ENCODE measurements at regions not wholly inside any gene's neighbourhood (a gene's known extent, or its start where the extent isn't known, plus 50 kb on each side); places are given as distances from the start of the nearest gene placed in this dataset.

- no peaks in the 10 kb centered on the region for H3K9me3 Mint-ChIP-seq
- ATAC-seq (replicated peaks; ENCODE audit: extremely low read depth, poor library complexity, severe bottlenecking) (no peak), DNase-seq (ENCODE audit: low spot score in 2 of 2) (no peak)
- H3K36me3 Mint-ChIP-seq (ENCODE audit: insufficient read depth): peaks cover 2% of the 10 kb centered on the region
- peaks cover 10% of the 10 kb centered on the region for H3K27me3 Mint-ChIP-seq
- no peak overlapping the region for H3K27ac Mint-ChIP-seq (ENCODE audit: low read depth)
- peaks cover 4% of the 10 kb centered on the region for H3K4me1 Mint-ChIP-seq
- H3K4me3 Mint-ChIP-seq: no peak overlapping the region
Measured at GRCh38 chr6:168968801-168969200, 284.8 kb downstream of the THBS2 start.

GRCh38 chr6:168968228-168968627, 285.4 kb downstream of the THBS2 start:
- no peak overlapping the region for H3K4me3 Mint-ChIP-seq
- peaks cover 4% of the 10 kb centered on the region for H3K4me1 Mint-ChIP-seq
- H3K36me3 Mint-ChIP-seq (ENCODE audit: insufficient read depth): peaks cover 2% of the 10 kb centered on the region
- ATAC-seq (replicated peaks; ENCODE audit: extremely low read depth, poor library complexity, severe bottlenecking): peak; percentile 96
- DNase-seq (ENCODE audit: low spot score in 2 of 2): peak in 1 of 2 donors; percentile 60
- no peaks in the 10 kb centered on the region for H3K9me3 Mint-ChIP-seq
- peaks cover 16% of the 10 kb centered on the region for H3K27me3 Mint-ChIP-seq
- H3K27ac Mint-ChIP-seq (ENCODE audit: low read depth): peak overlapping the region; percentile 79

- peaks cover 2% of the 10 kb centered on the region for H3K36me3 Mint-ChIP-seq (ENCODE audit: insufficient read depth)
- peaks cover 24% of the 10 kb centered on the region for H3K27me3 Mint-ChIP-seq
- DNase-seq (ENCODE audit: low spot score in 2 of 2) (no peak), ATAC-seq (replicated peaks; ENCODE audit: extremely low read depth, poor library complexity, severe bottlenecking) (no peak)
- peak overlapping the region; percentile 79 for H3K27ac Mint-ChIP-seq (ENCODE audit: low read depth)
- no peaks in the 10 kb centered on the region for H3K9me3 Mint-ChIP-seq
- peaks cover 4% of the 10 kb centered on the region for H3K4me1 Mint-ChIP-seq
- H3K4me3 Mint-ChIP-seq: no peak overlapping the region
Measured at GRCh38 chr6:168967281-168967925, 286.2 kb downstream of the THBS2 start.

GRCh38 chr6:168964138-168964835, 289.4 kb downstream of the THBS2 start:
- DNase-seq (ENCODE audit: low spot score in 2 of 2) (no peak), ATAC-seq (replicated peaks; ENCODE audit: extremely low read depth, poor library complexity, severe bottlenecking) (no peak)
- H3K36me3 Mint-ChIP-seq (ENCODE audit: insufficient read depth): peaks cover 2% of the 10 kb centered on the region
- H3K4me3 Mint-ChIP-seq: no peak overlapping the region
- no peaks in the 10 kb centered on the region for H3K9me3 Mint-ChIP-seq
- peaks cover 43% of the 10 kb centered on the region for H3K27me3 Mint-ChIP-seq
- H3K27ac Mint-ChIP-seq (ENCODE audit: low read depth): no peak overlapping the region
- H3K4me1 Mint-ChIP-seq: peaks cover 4% of the 10 kb centered on the region

- no peaks in the 10 kb centered on the region for H3K9me3 Mint-ChIP-seq
- H3K4me3 Mint-ChIP-seq: no peak overlapping the region
- H3K4me1 Mint-ChIP-seq: peaks cover 4% of the 10 kb centered on the region
- H3K36me3 Mint-ChIP-seq (ENCODE audit: insufficient read depth): no peaks in the 10 kb centered on the region
- no peak overlapping the region for H3K27ac Mint-ChIP-seq (ENCODE audit: low read depth)
- ATAC-seq (replicated peaks; ENCODE audit: extremely low read depth, poor library complexity, severe bottlenecking) (no peak), DNase-seq (ENCODE audit: low spot score in 2 of 2) (no peak)
- peaks cover 43% of the 10 kb centered on the region for H3K27me3 Mint-ChIP-seq
Measured at GRCh38 chr6:168962886-168963285, 290.8 kb downstream of the THBS2 start.

- no peak overlapping the region for H3K4me3 Mint-ChIP-seq
- peaks cover 5% of the 10 kb centered on the region for H3K4me1 Mint-ChIP-seq
- no peak for DNase-seq (ENCODE audit: low spot score in 2 of 2)
- H3K9me3 Mint-ChIP-seq: no peaks in the 10 kb centered on the region
- H3K27me3 Mint-ChIP-seq: peaks cover 46% of the 10 kb centered on the region
- no peaks in the 10 kb centered on the region for H3K36me3 Mint-ChIP-seq (ENCODE audit: insufficient read depth)
- H3K27ac Mint-ChIP-seq (ENCODE audit: low read depth): no peak overlapping the region
- no peak for ATAC-seq (replicated peaks; ENCODE audit: extremely low read depth, poor library complexity, severe bottlenecking)
Measured at GRCh38 chr6:168961264-168961656, 292.4 kb downstream of the THBS2 start.

GRCh38 chr6:168960551-168961263, 292.9 kb downstream of the THBS2 start:
- H3K27me3 Mint-ChIP-seq: peaks cover 49% of the 10 kb centered on the region
- H3K4me1 Mint-ChIP-seq: peaks cover 5% of the 10 kb centered on the region
- ATAC-seq (replicated peaks; ENCODE audit: extremely low read depth, poor library complexity, severe bottlenecking): no peak
- no peaks in the 10 kb centered on the region for H3K9me3 Mint-ChIP-seq
- DNase-seq (ENCODE audit: low spot score in 2 of 2): no peak
- no peaks in the 10 kb centered on the region for H3K36me3 Mint-ChIP-seq (ENCODE audit: insufficient read depth)
- no peak overlapping the region for H3K4me3 Mint-ChIP-seq
- no peak overlapping the region for H3K27ac Mint-ChIP-seq (ENCODE audit: low read depth)

- ATAC-seq (replicated peaks; ENCODE audit: extremely low read depth, poor library complexity, severe bottlenecking) (no peak), DNase-seq (ENCODE audit: low spot score in 2 of 2) (no peak)
- Mint-ChIP-seq H3K27ac (ENCODE audit: low read depth) (no peak overlapping the region), H3K36me3 (ENCODE audit: insufficient read depth) (no peaks in the 10 kb centered on the region), H3K9me3 (no peaks in the 10 kb centered on the region), H3K4me3 (no peak overlapping the region), H3K4me1 (peaks cover 5% of the 10 kb centered on the region), H3K27me3 (peaks cover 56% of the 10 kb centered on the region)
Measured at GRCh38 chr6:168959696-168960095, 293.9 kb downstream of the THBS2 start.

- peak; percentile 71 for ATAC-seq (replicated peaks; ENCODE audit: extremely low read depth, poor library complexity, severe bottlenecking)
- no peaks in the 10 kb centered on the region for H3K9me3 Mint-ChIP-seq
- H3K36me3 Mint-ChIP-seq (ENCODE audit: insufficient read depth): no peaks in the 10 kb centered on the region
- DNase-seq (ENCODE audit: low spot score in 2 of 2): peak in 1 of 2 donors; percentile 27
- peaks cover 5% of the 10 kb centered on the region for H3K4me1 Mint-ChIP-seq
- no peak overlapping the region for H3K4me3 Mint-ChIP-seq
- peaks cover 31% of the 10 kb centered on the region for H3K27me3 Mint-ChIP-seq
- peak overlapping the region; percentile 48 for H3K27ac Mint-ChIP-seq (ENCODE audit: low read depth)
Measured at GRCh38 chr6:168956884-168957730, 296.5 kb downstream of the THBS2 start.

- Mint-ChIP-seq H3K27ac (ENCODE audit: low read depth) (peak overlapping the region; percentile 48), H3K4me1 (peaks cover 5% of the 10 kb centered on the region), H3K4me3 (no peak overlapping the region), H3K36me3 (ENCODE audit: insufficient read depth) (no peaks in the 10 kb centered on the region), H3K9me3 (no peaks in the 10 kb centered on the region), H3K27me3 (peaks cover 23% of the 10 kb centered on the region)
- ATAC-seq (replicated peaks; ENCODE audit: extremely low read depth, poor library complexity, severe bottlenecking): no peak
- DNase-seq (ENCODE audit: low spot score in 2 of 2): no peak
Measured at GRCh38 chr6:168956141-168956838, 297.4 kb downstream of the THBS2 start.

- Mint-ChIP-seq H3K36me3 (ENCODE audit: insufficient read depth) (no peaks in the 10 kb centered on the region), H3K27me3 (peaks cover 16% of the 10 kb centered on the region), H3K9me3 (no peaks in the 10 kb centered on the region), H3K27ac (ENCODE audit: low read depth) (no peak overlapping the region), H3K4me1 (peaks cover 5% of the 10 kb centered on the region), H3K4me3 (no peak overlapping the region)
- no peak for DNase-seq (ENCODE audit: low spot score in 2 of 2)
- ATAC-seq (replicated peaks; ENCODE audit: extremely low read depth, poor library complexity, severe bottlenecking): no peak
Measured at GRCh38 chr6:168953461-168953860, 300.2 kb downstream of the THBS2 start.

GRCh38 chr6:168951217-168951616, 302.4 kb downstream of the THBS2 start:
- Mint-ChIP-seq H3K4me1 (peaks cover 1% of the 10 kb centered on the region), H3K9me3 (no peaks in the 10 kb centered on the region), H3K4me3 (no peak overlapping the region), H3K36me3 (ENCODE audit: insufficient read depth) (no peaks in the 10 kb centered on the region), H3K27ac (ENCODE audit: low read depth) (no peak overlapping the region), H3K27me3 (peaks cover 11% of the 10 kb centered on the region)
- DNase-seq (ENCODE audit: low spot score in 2 of 2): no peak
- ATAC-seq (replicated peaks; ENCODE audit: extremely low read depth, poor library complexity, severe bottlenecking): no peak

Measured in central memory CD8-positive, alpha-beta T cell (primary cell).